Erythroblast (primary cell): ENCODE measurements at regions not wholly inside any gene's neighbourhood (a gene's known extent, or its start where the extent isn't known, plus 50 kb on each side); places are given as distances from the start of the nearest gene placed in this dataset.

Experiments
- GATA1 ChIP-seq: IDR thresholded peaks from 2 replicates; pipeline ENCODE4 v1.6.1; 2011; ENCODE audit warnings: low read depth, mild to moderate bottlenecking, control low read depth, low read length, moderate library complexity
- POLR2A ChIP-seq: IDR thresholded peaks from 2 replicates; pipeline ENCODE4 v1.6.1; 2011; ENCODE audit warnings: mild to moderate bottlenecking, low read length

DNA sequence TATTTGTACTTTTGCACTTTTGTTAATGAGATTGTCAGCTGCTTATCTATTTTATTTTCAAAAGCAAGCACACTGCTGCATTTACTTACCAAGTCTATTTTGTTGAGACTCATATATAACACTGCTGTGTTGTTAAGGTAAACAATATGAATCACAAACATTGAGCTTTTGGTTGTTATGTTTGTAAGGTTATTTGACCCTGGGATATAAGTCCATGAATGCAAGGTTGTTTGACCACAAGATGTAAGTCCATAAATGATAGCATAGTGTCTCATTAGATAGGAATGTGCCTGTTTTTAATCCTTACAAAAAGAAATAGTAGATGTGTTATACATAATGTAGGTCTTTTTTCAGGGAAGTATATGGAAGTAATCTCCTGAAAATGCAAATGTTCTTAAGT lies 845.9 kb downstream of the CDH9 start:
- TF ChIP-seq POLR2A (no peak), GATA1 (no peak)
